Hepatocyte (in vitro differentiated cells): ENCODE measurements at regions not wholly inside any gene's neighbourhood (a gene's known extent, or its start where the extent isn't known, plus 50 kb on each side); places are given as distances from the start of the nearest gene placed in this dataset.

Source experiments
- DNase-seq: peaks from one replicate; pipeline ENCODE4 v3.0.0-alpha.2; 2016; ENCODE audit warnings: low spot score
- H2AFZ ChIP-seq: fragments of 200-600 bp; sonication (generic); 2 replicates; pipeline ENCODE4 v1.6.0; 2016; ENCODE audit warnings: antibody characterized with exemption, mild to moderate bottlenecking
- H3K27ac ChIP-seq: fragments of 200-600 bp; sonication (generic); 2 replicates; pipeline ENCODE4 v1.5.1; 2016; ENCODE audit warnings: mild to moderate bottlenecking
- H3K27me3 ChIP-seq: fragments of 200-600 bp; sonication (generic); 2 replicates; pipeline ENCODE4 v1.6.1; 2016
- H3K36me3 ChIP-seq: fragments of 200-600 bp; sonication (generic); replicated peaks from 2 replicates; pipeline ENCODE4 v1.5.1; 2016; ENCODE audit warnings: low read depth; ENCODE audit not compliant: insufficient read depth
- H3K4me1 ChIP-seq: fragments of 200-600 bp; sonication (generic); 2 replicates; pipeline ENCODE4 v1.5.1; 2016; ENCODE audit warnings: mild to moderate bottlenecking, moderate library complexity; ENCODE audit not compliant: insufficient read depth
- H3K4me2 ChIP-seq: fragments of 200-600 bp; sonication (generic); 2 replicates; pipeline ENCODE4 v1.6.0; 2016
- H3K4me3 ChIP-seq: fragments of 200-600 bp; sonication (generic); 2 replicates; pipeline ENCODE4 v1.5.1; 2016; ENCODE audit warnings: mild to moderate bottlenecking
- H3K79me2 ChIP-seq: fragments of 200-600 bp; sonication (generic); 2 replicates; pipeline ENCODE4 v1.6.0; 2017; ENCODE audit warnings: mild to moderate bottlenecking
- H3K9me2 ChIP-seq: fragments of 200-600 bp; sonication (generic); replicated peaks from 2 replicates; pipeline ENCODE4 v1.6.0; 2017; ENCODE audit warnings: mild to moderate bottlenecking; ENCODE audit not compliant: insufficient read depth
- H3K9me3 ChIP-seq: fragments of 200-600 bp; sonication (generic); 2 replicates; pipeline ENCODE4 v1.5.1; 2016; ENCODE audit warnings: low read depth, mild to moderate bottlenecking
- H4K20me1 ChIP-seq: fragments of 200-600 bp; sonication (generic); 2 replicates; pipeline ENCODE4 v1.6.0; 2016; ENCODE audit warnings: mild to moderate bottlenecking; ENCODE audit not compliant: insufficient read depth, poor library complexity, severe bottlenecking
- CTCF ChIP-seq: fragments of 200-600 bp; sonication (generic); IDR thresholded peaks from 2 replicates; pipeline ENCODE4 v1.5.1; 2016; ENCODE audit warnings: antibody characterized with exemption, mild to moderate bottlenecking; ENCODE audit not compliant: poor library complexity
- EZH2 ChIP-seq: fragments of 200-600 bp; sonication (generic); IDR thresholded peaks from 2 replicates; pipeline ENCODE4 v1.6.1; 2016; ENCODE audit warnings: antibody characterized with exemption, mild to moderate bottlenecking, borderline replicate concordance
- EZH2phosphoT487 ChIP-seq: fragments of 200-600 bp; sonication (generic); IDR thresholded peaks from one replicate; pipeline ENCODE4 v1.6.1; 2018; ENCODE audit warnings: antibody characterized with exemption, mild to moderate bottlenecking, low read depth, moderate library complexity; ENCODE audit not compliant: unreplicated experiment, severe bottlenecking
- WGBS: methylation state at CpG from one replicate; pipeline ENCODE4 v1.1.6; 2016; ENCODE audit warnings: low lambda C conversion rate; ENCODE audit errors: missing lambda C conversion rate; 5-methylcytosine and 5-hydroxymethylcytosine counted together

GRCh38 chr21:23531444-23531843 is 2075.8 kb downstream of the MRPL39 start:
- TF ChIP-seq EZH2phosphoT487 = no peak
- no peak for TF ChIP-seq EZH2
- no peak for TF ChIP-seq CTCF
- Histone ChIP-seq H3K36me3 (no peaks in the 10 kb centered on the region), H3K79me2 (no peaks in the 10 kb centered on the region), H2AFZ (no peak overlapping the region), H3K27ac (no peak overlapping the region), H3K4me3 (no peak overlapping the region), H4K20me1 (no peaks in the 10 kb centered on the region), H3K9me3 (peaks cover 6% of the 10 kb centered on the region), H3K27me3 (no peaks in the 10 kb centered on the region), H3K4me1 (no peaks in the 10 kb centered on the region), H3K9me2 (no peaks in the 10 kb centered on the region), H3K4me2 (no peak overlapping the region)
- no peak for DNase-seq

GRCh38 chr21:23524685-23525084 is 2082.6 kb downstream of the MRPL39 start:
- 83% methylated on average over 5 of the region's 5 CpGs for WGBS
- TF ChIP-seq CTCF (no peak), EZH2 (no peak), EZH2phosphoT487 (no peak)
- no peak overlapping the region for H3K4me2 ChIP-seq

GRCh38 chr21:23522751-23523150 is 2084.5 kb downstream of the MRPL39 start:
- no peaks in the 10 kb centered on the region for H4K20me1 ChIP-seq
- no peak overlapping the region for H3K4me2 ChIP-seq
- H3K4me3 ChIP-seq = no peak overlapping the region
- H2AFZ ChIP-seq = no peak overlapping the region
- H3K4me1 ChIP-seq = no peaks in the 10 kb centered on the region
- DNase-seq = no peak
- H3K27ac ChIP-seq = no peak overlapping the region
- TF ChIP-seq EZH2 (no peak), CTCF (no peak), EZH2phosphoT487 (no peak)
- H3K36me3 ChIP-seq = no peaks in the 10 kb centered on the region
- 35% methylated on average over 1 of the region's 1 CpG for WGBS
- no peaks in the 10 kb centered on the region for H3K9me2 ChIP-seq
- no peaks in the 10 kb centered on the region for H3K79me2 ChIP-seq
- H3K9me3 ChIP-seq = no peaks in the 10 kb centered on the region
- no peaks in the 10 kb centered on the region for H3K27me3 ChIP-seq

More at GRCh38 chr21:23524685-23525084, 2082.6 kb downstream of the MRPL39 start:
- Histone ChIP-seq H3K4me3 (no peak overlapping the region), H3K9me2 (no peaks in the 10 kb centered on the region), H4K20me1 (no peaks in the 10 kb centered on the region), H3K27ac (no peak overlapping the region), H3K79me2 (no peaks in the 10 kb centered on the region), H3K36me3 (no peaks in the 10 kb centered on the region), H3K4me1 (no peaks in the 10 kb centered on the region), H3K27me3 (no peaks in the 10 kb centered on the region), H3K9me3 (peaks cover 6% of the 10 kb centered on the region), H2AFZ (no peak overlapping the region)
- no peak for DNase-seq

- DNase-seq = no peak
- Histone ChIP-seq H3K9me2 (no peaks in the 10 kb centered on the region), H3K36me3 (no peaks in the 10 kb centered on the region), H3K79me2 (no peaks in the 10 kb centered on the region), H3K27me3 (no peaks in the 10 kb centered on the region), H3K4me3 (no peak overlapping the region), H3K27ac (no peak overlapping the region), H4K20me1 (no peaks in the 10 kb centered on the region), H3K9me3 (no peaks in the 10 kb centered on the region), H3K4me1 (no peaks in the 10 kb centered on the region), H2AFZ (no peak overlapping the region), H3K4me2 (no peak overlapping the region)
- 89% methylated on average over 1 of the region's 1 CpG for WGBS
- no peak for TF ChIP-seq EZH2phosphoT487
Observed at GRCh38 chr21:23507501-23507900, 2099.8 kb downstream of the MRPL39 start.
